NCI-H2171 treated with DMSO at 0.1 percent for 48 hours (cell line): ENCODE measurements at regions not wholly inside any gene's neighbourhood (a gene's known extent, or its start where the extent isn't known, plus 50 kb on each side); places are given as distances from the start of the nearest gene placed in this dataset.

Experiments
- DNase-seq: peaks from one replicate; lab custom pipeline; 2025; lab: John Stamatoyannopoulos, UW

GRCh38 chr7:51366930-51367613 lies 50.5 kb upstream of the COBL start:
- peak; percentile 80 for DNase-seq
